Loucy (cell line): ENCODE measurements at regions not wholly inside any gene's neighbourhood (a gene's known extent, or its start where the extent isn't known, plus 50 kb on each side); places are given as distances from the start of the nearest gene placed in this dataset.

Source experiments
- EZH2phosphoT487 ChIP-seq: fragments of 200-600 bp; IDR thresholded peaks from 2 replicates; pipeline ENCODE4 v1.6.1; 2018; ENCODE audit warnings: antibody characterized with exemption, mild to moderate bottlenecking, moderate library complexity, borderline replicate concordance
- TF ChIP-seq, protein P1 (sequence below): fragments of 200-600 bp; sonication (generic); conservative IDR thresholded peaks from 2 replicates; pipeline ENCODE4 v1.5.1; 2014; ENCODE audit warnings: mild to moderate bottlenecking, antibody characterized with exemption, low read length

DNA sequence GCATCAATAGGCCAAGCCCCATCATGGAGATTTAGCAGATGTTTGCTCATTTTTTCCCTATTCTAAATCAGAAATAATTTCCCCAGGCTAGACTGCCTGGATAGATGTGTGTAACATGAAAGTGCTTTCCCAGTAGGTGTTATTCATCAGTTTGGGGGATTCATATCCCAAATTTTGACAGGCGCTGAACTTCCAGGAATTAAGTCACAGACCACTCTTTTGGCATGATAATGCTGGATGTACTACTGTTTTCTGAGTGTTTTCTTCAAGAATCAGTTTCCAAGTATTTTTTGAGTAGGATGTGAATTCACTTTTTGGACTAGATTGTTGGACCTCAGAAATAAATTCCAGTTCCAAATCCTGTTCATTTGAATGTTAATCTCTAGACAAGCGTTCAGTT is 637.4 kb downstream of the REEP3 start:
- TF ChIP-seq, protein P1, sequence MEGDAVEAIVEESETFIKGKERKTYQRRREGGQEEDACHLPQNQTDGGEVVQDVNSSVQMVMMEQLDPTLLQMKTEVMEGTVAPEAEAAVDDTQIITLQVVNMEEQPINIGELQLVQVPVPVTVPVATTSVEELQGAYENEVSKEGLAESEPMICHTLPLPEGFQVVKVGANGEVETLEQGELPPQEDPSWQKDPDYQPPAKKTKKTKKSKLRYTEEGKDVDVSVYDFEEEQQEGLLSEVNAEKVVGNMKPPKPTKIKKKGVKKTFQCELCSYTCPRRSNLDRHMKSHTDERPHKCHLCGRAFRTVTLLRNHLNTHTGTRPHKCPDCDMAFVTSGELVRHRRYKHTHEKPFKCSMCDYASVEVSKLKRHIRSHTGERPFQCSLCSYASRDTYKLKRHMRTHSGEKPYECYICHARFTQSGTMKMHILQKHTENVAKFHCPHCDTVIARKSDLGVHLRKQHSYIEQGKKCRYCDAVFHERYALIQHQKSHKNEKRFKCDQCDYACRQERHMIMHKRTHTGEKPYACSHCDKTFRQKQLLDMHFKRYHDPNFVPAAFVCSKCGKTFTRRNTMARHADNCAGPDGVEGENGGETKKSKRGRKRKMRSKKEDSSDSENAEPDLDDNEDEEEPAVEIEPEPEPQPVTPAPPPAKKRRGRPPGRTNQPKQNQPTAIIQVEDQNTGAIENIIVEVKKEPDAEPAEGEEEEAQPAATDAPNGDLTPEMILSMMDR, result no peak
- no peak for TF ChIP-seq EZH2phosphoT487
